Right hindlimb (tissue), 1 donor: ENCODE measurements at regions not wholly inside any gene's neighbourhood (a gene's known extent, or its start where the extent isn't known, plus 50 kb on each side); places are given as distances from the start of the nearest gene placed in this dataset.
"Not testable (repeated sequence)": the region's sequence is repeated elsewhere in the genome, so short reads cannot be mapped to it uniquely, and the experiment has no call there.

Experiments
- DNase-seq: peaks from one replicate; pipeline ENCODE4 v3.0.0-alpha.2; 2018

DNA sequence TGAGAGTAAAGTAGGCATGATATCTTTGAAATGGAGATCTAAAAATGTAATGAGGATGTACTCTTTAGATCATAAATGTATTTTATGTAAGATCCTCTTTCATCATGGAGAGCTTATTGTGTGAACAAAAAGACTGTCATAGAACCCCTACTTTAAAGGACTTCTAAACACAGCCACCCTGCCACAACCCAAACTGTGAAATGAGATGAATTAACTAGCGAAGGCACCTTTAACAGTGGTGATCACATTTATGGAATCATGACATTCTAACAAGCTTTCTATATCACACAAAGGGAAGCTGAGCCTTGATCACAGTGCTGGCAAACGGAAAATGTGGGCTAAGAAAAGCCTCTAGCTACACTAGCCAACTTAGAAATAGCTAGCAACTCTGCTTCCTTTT, 1585.2 kb downstream of the EFNA5 start:
- DNase-seq = no peak

DNA sequence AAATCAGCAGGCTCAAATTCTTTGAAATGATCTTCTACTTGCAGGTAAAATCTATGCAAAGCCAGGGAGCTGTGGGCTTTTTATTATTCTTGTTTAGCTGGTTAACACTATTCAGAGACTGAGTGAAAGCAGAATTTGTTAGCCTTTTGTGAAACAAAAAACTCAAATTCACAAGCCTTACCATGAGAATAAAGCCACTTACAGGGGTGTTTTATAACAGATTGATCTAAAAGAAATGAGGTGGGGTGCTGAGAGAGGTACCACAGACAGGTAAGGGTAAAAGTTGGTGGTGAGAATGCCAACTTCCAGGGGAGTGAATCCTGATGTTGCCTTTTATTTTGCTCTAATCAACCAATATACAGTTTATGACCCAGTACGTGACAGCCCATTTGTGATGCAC, 1585.6 kb downstream of the EFNA5 start:
- DNase-seq = no peak

DNA sequence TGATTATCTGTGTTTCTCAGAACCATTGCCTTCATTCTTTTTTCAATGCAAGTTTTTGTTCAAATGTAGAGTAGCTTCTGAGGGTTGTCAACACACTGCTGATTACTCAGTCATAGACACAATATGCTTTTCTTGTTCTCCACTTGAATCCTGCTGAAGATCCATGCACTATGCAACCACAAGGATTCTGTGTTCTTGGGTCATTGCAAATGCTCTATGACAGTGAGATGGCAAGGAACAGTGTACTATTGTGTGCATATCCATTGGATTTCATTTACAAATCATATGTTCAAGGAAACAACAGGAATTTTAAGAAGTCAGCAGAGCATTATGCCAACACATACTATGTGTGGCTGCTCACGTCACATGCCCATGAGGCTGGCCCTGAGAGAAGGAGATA, 1590.2 kb downstream of the EFNA5 start:
- DNase-seq = no peak

DNA sequence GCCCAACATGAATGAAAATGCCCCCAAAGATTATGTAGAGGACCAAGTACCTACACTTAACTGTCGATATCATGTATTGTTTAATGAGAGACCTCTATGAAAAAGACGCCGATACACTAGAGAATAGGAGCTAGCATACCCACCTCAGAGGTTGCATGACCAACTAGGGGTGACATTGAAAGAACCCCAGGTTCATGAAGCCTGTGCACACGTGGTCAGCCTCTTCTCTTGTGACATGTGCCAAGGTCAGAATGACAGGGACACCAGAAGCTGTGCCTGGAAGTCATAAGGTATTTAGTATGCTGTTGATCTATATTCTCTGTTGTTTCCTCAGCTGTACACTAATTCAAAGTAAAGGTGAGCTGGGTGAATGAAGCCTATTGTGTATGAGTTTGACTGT, 1594.1 kb downstream of the EFNA5 start:
- DNase-seq = no peak

DNA sequence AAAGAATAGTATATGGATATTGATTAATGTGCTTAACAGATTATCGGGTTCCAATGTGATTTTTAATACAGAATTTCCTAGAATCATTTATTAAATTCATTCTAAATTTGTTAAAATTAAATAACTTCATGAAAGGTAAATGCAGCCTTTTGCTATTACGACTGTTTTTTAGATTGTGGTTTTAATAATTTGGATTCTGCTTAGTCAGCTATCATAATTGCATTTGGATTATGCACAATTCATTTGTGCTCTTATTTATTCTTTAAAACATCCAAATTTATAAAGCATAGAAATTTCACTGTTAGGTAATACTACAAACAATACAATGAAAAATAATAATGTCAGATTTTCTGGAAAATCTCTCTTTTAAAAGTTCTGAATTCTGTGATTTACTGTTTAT, 1598.5 kb downstream of the EFNA5 start:
- no peak for DNase-seq

DNA sequence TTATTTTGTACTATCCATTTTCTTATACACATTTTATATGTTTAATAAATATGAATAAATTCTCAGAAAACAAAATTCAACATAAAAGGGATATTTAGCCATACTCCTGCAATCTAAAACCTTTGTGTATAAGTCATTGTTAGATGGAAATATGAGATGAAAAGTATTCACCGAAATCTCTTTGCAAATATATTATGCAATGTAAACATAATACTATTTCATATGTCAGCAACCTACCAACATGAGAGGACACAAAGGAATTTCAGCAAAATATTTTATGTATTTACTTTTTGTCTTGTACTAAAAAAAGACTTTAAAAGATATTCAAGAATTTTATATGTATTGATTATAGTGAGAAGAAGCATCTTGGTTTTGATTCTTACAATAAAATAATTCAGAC, 1623.4 kb downstream of the EFNA5 start:
- no peak for DNase-seq

DNA sequence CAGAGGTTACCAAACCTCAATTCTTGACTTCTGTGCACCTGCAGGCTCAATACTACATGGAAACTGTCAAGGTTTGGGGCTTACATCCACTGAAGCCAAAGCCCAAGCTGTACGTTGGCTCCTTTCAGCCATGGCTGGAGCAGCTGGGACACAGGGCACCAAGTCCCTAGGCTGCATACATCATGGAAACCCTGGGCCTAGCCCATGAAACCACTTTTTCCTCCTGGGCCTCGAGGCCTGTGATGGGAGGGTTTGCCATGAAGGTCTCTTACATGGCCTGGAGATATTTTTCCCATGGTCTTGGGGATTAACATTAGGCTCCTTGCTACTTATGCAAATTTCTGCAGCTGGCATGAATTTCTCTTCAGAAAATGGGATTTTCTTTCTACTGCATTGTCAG, 1638.7 kb downstream of the EFNA5 start:
- DNase-seq = not testable (repeated sequence)

DNA sequence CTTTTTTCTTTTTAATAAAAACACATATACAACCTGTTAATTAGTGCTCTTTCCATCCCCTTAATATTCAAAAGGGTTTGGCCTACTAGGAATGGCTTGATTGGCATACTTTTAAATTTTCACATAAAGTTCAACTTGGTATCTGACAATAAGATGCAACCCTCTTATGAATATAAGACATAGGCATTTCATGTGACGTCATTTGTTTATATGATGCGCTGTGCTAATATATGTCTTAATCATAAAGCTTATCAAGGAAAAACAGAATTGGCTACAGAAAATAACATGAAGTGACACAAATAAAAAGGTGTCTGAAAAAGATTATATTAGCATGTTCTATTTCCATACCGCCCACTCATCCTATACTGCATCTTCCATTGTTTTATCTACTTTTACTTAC, 1642.4 kb downstream of the EFNA5 start:
- DNase-seq = no peak

DNA sequence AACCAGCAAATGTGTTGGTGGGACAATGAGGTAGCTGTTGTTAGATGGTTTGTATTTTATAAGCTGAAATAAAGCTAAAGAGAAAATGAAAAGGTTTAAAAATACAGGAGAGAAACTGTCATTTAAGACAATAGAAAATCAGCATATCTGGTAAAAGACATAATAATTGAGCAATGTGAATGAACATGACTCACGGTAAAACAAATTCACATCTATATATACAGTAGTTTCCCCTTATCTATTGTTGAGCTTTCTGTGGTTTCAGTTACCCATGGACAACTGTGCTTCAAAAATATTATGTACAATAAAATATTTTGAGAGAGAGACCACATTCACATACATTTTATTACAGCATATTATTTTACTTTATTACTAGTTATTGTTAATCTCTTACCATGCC, 1649.8 kb downstream of the EFNA5 start:
- DNase-seq = no peak

DNA sequence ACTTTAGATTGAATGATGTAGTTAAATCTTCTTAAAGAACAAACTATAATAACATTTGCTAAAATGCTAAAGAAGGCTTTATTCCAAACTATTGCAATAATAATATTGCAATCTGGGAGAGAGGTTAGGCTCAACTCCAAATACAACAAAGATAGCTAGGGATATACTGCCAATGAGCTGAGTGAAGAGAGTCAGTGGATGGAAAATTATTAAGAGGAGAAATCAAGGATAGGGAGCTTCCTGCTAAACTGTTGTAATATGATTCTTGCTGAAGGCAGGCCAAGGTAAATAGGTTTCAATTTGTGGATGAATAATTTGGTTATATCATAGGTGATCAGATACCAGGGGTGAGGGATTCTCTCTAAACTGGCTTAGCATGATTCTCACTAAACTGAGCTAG, 1651.5 kb downstream of the EFNA5 start:
- DNase-seq = no peak

DNA sequence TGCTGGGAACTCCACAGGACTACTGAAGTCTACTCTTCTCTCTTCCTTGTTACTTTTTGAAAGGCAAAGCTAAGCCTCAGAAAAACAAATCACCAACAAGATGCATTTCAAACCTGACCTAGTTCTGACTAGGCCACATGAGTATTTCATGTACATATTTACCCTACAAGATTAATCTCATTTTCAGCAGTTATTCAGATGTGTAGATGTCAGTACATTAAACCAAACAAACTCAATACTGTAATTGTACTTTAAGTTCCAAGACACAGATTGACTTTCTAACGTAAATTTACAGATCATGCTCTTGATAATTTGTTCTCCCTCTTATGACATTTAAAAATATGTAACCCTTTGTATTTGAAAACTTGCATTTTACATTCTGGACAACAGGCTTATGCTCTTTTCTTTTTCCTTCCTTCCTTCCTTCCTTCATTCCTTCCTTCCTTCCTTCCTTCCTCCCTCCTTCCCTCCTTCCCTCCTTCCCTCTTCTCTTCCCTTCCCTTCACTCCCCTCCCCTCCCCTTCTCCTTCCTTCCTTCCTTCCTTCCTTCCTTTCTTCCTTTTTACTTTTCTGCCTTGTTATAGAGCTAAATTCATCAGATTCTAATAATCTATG, 1653.4 kb downstream of the EFNA5 start:
- DNase-seq = no peak

DNA sequence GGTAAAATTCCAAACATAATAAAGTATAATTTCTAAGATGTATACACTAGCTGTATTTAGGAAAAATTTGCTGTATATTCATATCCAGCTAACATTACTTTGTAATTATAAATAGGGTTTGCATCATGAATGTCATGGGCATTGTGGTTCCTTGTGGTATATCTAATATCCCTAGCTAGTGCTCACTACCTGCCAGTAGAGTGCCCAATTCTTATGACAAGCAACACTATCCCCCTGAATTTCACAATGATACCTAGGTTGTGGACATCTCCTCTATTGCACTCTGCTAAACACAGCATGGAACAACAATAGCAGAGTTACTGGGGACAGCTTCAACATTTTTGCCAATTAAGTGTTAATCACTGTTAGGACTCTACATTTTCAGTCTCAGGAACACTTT, 1656.5 kb downstream of the EFNA5 start:
- no peak for DNase-seq

DNA sequence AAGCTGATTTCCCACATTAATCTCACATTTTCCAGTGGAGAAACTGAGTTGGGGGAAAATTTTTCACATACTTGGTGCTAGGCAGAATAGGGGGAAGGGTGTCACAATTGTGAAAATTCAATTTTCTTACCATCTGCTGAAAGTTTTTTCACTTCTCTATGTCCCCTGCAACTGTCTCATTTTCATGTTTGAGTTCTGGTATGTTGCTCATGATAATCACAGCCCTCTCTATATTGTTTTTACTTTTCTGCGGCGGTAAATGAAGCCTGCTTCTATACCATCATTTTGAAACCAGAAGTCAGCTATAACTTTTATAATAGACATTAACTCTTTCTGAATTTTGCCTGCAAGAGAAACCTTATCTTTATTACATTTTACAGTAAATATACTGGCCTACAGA, 1664.5 kb downstream of the EFNA5 start:
- no peak for DNase-seq

DNA sequence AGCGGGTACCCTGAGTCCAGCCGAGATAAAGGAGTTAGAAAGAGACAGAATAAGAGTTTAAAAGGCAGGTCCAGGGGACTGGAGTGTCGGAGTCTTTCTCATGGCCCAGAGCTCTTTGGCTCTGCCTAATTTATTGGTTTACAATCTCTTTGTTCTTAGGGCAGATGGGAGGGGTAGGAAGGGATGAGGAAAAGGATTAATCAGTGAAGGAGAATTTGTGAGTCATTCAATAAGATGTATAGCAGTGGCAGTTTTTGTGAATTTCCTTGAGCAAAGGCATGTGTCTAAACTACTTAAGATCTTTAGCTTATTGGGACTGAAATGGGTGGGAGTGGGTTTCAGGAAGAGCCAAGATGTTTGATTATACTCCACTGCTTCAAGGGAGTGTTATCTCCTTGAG, 1671.7 kb downstream of the EFNA5 start:
- not testable (repeated sequence) for DNase-seq

DNA sequence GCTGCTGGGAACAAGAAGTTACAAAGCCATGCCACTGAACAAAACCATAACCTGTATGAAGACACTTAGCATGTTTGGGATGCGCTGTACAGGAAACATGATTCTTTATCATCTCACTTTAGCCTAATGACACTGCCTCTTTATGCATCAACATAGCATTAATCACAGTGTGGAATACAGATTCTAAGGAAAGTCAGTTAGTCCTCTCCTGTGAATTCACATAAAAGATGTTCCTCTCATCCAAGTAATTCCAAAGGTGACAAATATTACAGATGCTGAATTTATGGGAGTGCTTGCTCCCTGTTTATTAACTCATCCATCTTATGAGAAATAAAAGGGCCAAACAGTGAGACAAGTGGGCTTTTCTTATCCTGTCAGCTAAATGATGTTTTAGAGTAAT, 1677.7 kb downstream of the EFNA5 start:
- DNase-seq = no peak

DNA sequence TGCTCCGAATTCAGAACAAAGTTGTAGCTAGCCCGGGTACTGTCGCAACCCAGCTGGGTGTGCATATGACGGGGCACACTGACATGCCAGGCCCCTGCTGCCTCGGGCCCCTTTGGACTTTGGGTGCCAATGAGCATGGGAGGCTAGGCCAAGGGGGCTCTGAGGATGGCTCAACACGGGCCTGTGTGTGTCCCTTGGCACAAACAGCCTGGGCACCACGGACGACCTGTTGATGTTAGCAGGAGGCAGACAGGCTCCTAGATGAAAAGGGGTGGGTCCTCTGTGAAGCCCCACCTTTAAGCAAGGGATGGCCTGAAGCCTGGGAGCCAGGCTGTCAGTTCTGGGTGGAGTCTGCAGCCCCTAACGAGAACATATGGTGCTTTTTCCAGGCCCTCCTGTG, 1688.2 kb downstream of the EFNA5 start:
- DNase-seq = no peak

DNA sequence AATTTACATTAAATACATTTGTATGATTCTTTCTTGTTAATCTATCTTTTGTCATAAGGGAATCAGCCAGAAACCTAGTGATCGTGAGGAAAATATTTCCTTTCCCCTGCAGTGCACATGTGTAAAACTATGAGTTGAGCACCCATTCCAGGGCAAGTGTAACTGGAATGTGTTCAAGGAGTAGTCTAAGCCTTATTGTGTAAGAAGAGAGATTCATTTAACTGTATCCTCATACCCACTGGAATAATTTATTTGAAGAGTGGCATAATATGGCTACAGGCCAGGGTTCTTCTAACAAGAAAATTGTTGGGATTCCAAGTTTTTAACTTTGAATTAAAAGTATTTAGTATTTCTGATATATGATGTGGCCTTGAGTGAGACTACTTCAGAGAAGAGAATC, 1692.7 kb downstream of the EFNA5 start:
- DNase-seq = no peak

DNA sequence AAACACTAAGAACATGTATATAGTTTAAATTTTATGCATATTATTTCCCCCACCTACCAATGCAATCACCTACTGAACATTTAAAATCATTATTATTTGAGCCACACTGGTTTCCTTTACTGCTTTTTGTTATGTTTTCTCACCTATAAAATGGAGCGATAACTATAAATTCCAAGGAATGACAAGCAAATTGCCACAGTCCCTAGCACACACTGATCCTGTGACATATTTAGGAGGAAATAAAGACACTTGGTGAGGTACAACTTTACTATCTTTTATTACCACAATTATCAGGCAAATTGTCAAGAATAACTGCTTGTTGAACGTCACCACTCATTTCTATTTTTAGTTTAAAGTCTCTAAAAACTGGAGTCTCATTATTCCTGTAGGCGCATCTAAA, 1693.6 kb downstream of the EFNA5 start:
- no peak for DNase-seq

DNA sequence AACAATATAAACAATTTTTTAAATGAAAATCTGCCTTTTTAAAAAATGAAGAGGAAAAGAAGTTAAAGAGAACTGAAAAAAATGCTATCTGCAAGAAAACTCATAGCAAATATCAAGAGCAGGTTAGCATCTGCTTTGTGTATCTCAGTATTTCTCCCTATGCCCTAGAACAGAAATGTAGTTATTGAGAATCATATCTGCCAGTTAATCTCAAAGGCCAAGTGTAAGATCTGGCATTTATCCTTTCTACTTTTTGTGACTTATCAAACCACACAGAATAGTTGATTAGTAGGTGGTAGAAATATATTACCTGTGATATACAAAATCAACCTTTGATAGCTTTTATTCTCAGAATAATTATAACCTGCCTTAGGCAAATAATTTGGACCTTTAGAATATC, 1699.8 kb downstream of the EFNA5 start:
- DNase-seq = no peak

DNA sequence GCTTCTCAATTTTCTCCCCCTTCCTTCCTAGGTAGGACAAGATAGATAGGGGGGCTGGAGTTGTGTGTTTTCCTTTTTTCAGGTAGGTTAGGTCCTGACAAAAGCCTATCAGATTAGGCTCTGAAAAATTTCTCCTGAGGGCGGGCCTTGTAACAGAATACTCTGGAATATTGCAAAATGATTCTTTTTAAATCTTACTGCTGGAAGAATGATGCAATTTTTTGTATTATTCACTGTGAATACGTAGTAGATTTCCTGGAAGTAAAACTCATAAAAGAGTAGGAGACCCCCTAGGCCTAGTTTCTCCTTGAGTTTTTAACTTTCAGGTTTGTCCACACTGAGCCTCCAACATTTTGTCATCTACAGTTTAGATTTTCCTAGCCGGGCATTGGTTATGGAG, 1701.8 kb downstream of the EFNA5 start:
- no peak for DNase-seq

DNA sequence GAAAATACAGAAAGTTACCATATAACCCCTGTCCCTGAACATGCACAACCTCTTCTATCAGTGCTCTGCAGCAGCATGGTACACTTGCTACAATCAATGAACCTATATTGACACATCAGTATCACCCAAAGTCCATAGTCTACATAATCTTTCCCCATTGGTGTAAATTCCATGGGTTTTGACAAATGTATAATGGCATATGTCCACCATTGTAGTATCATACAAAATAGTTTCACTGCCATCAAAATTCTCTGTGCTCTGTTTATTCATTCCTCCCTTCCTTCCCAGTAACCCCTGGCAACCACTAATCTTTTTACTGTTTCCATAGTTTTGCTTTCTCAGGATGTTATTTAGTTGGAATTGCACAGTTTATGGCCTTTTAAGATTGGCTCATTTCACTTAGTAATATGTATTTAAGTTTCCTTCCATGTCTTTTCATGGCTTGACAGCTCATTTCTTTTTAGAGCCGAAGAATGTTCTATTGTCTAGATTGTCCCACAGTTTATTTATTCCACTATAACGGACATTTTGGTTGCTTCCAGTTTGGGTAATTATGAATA, 1707.0 kb downstream of the EFNA5 start:
- no peak for DNase-seq

DNA sequence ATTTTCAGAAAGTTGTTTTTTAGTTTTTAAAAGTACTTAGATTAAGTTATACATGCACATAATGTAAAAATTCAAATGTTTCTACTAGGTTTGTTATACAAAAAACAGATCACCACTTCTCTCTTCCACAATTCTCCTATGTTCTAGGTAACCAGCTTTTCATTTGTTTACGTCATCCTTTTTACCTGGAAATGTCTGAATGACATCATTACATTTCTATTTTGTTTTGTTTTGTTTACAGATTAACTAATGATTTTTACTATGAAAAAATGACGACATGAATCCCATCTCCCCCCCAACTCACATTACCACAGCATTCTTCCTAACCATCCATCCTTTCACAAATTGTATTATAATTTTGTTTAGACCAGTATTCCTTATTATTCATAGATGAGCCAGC, 1709.2 kb downstream of the EFNA5 start:
- DNase-seq = no peak

DNA sequence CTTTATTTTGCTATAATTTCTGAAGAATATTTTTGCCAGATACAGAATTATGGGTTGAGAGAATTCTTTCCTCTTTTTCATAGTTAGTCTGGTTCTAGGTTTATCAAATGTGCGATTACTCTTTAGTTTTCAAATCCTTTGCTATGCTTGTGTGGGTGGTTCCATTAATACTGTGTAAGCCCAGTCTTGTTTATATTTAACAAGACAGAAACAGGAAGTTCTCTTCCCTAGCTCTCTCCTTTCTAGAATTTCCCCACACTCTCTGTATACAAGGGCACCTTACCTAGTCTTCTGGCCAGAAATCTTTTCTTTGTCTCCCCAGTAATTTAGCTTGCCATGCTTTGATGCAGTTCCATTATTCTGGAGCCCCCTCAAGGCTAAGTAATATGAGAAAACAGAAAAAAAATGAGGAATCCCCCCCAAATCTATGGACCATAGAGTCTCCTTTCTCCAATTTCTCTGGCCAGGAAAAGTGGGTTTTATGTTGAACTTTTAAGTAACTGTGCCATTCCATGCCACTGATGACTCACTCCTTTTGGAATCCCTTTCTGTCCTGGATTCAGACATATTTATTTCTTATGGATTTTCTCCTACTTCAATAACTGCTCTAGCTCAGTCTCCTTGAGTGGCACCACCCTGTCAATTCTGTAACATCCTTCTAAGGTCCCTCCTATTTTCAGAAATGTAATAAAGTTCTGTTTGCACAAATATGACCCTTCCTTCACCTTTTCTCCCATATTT, 1714.1 kb downstream of the EFNA5 start:
- no peak for DNase-seq

DNA sequence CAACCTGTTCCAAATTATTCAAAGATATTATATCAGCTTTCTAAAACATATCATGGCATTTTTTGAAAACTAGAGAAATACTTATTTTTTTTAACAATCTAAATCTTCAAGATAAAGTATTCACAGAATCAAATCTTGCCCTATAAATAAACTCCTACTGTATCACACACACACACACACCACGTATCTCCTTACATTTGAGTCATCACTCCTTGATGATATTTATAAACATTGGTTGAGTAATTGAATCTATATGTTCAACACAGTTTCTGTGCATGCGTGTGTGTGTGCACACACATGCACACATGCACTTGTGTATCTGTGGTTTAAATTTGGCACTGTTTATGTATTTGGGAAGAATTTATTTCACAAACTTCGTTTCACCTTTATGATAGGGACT, 1716.4 kb downstream of the EFNA5 start:
- DNase-seq = no peak

DNA sequence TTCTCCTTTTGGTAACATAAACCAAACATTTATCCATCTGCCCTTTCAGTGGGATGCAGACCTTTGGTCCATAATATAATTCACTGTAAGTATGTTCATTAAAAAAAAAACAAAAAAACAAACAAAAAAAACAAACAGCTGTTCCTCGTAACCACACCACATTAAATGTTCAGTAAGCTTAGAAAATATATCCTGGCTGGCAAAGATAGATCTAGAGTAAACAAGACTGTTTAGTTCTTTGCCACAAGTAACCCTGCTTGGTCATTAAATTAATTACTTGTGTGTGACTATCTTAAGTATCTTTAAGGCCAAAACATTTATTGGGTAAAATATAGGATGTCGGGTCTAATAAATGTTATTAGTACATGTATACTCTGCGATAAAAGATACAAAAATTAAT, 1717.1 kb downstream of the EFNA5 start:
- no peak for DNase-seq
